HL-60 (cell line): ENCODE measurements at regions not wholly inside any gene's neighbourhood (a gene's known extent, or its start where the extent isn't known, plus 50 kb on each side); places are given as distances from the start of the nearest gene placed in this dataset.

ENCODE experiments used
- DNase-seq, 2 experiments: peaks; one replicate each; pipeline ENCODE4 v3.0.0-alpha.2; 2010 to 2020; ENCODE audit warnings: low read depth in 1 of 2, low spot score in 1 of 2
- H3K27ac ChIP-seq: fragments of 250-450 bp; sonication (Bioruptor Pico); replicated peaks from 2 replicates; pipeline ENCODE4 v1.5.1; 2020; ENCODE audit warnings: mild to moderate bottlenecking, moderate library complexity
- H3K27me3 ChIP-seq: fragments of 250-450 bp; sonication (Bioruptor Pico); 2 replicates; pipeline ENCODE4 v1.5.1; 2021; ENCODE audit warnings: mild to moderate bottlenecking, moderate library complexity; ENCODE audit not compliant: insufficient read depth, poor library complexity, severe bottlenecking
- H3K4me3 ChIP-seq: replicated peaks from 2 replicates; pipeline ENCODE4 v1.5.1; 2011; ENCODE audit warnings: mild to moderate bottlenecking, control low read depth, low read length; ENCODE audit not compliant: insufficient read depth
- GABPA ChIP-seq: IDR thresholded peaks from 2 replicates; pipeline ENCODE4 v1.6.1; 2012; ENCODE audit warnings: low read depth
- POLR2AphosphoS5 ChIP-seq: IDR thresholded peaks from 2 replicates; pipeline ENCODE4 v1.6.1; 2012; ENCODE audit warnings: low read depth
- REST ChIP-seq: IDR thresholded peaks from 2 replicates; pipeline ENCODE4 v1.6.1; 2012; ENCODE audit warnings: low read depth; ENCODE audit not compliant: insufficient replicate concordance
- SPI1 ChIP-seq: IDR thresholded peaks from 2 replicates; pipeline ENCODE4 v1.6.1; 2012; ENCODE audit warnings: low read depth, mild to moderate bottlenecking, borderline replicate concordance
- TF ChIP-seq, protein P1 (sequence below): IDR thresholded peaks from one replicate; pipeline ENCODE4 v1.5.1; 2011; ENCODE audit warnings: low read length, control low read depth, inconsistent platforms; ENCODE audit not compliant: insufficient read depth

GRCh38 chr5:63032343-63032742 lies 453.7 kb downstream of the LRRC70 start:
- Histone ChIP-seq H3K27me3 (no peaks in the 10 kb centered on the region), H3K27ac (no peak overlapping the region), H3K4me3 (no peak overlapping the region)
- no peak for DNase-seq
- no peak for TF ChIP-seq GABPA
- no peak for TF ChIP-seq SPI1
- TF ChIP-seq POLR2AphosphoS5: no peak
- no peak for TF ChIP-seq REST
- TF ChIP-seq, protein P1, sequence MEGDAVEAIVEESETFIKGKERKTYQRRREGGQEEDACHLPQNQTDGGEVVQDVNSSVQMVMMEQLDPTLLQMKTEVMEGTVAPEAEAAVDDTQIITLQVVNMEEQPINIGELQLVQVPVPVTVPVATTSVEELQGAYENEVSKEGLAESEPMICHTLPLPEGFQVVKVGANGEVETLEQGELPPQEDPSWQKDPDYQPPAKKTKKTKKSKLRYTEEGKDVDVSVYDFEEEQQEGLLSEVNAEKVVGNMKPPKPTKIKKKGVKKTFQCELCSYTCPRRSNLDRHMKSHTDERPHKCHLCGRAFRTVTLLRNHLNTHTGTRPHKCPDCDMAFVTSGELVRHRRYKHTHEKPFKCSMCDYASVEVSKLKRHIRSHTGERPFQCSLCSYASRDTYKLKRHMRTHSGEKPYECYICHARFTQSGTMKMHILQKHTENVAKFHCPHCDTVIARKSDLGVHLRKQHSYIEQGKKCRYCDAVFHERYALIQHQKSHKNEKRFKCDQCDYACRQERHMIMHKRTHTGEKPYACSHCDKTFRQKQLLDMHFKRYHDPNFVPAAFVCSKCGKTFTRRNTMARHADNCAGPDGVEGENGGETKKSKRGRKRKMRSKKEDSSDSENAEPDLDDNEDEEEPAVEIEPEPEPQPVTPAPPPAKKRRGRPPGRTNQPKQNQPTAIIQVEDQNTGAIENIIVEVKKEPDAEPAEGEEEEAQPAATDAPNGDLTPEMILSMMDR: no peak

- Histone ChIP-seq H3K27ac (no peak overlapping the region), H3K4me3 (no peak overlapping the region), H3K27me3 (no peaks in the 10 kb centered on the region)
- TF ChIP-seq POLR2AphosphoS5: no peak
- no peak for TF ChIP-seq SPI1
- TF ChIP-seq, protein P1: no peak
- TF ChIP-seq REST: no peak
- TF ChIP-seq GABPA: no peak
- DNase-seq: no peak
These were observed 451.3 kb downstream of the LRRC70 start for GRCh38 chr5:63029891-63030290.

- Histone ChIP-seq H3K27ac (no peak overlapping the region), H3K27me3 (no peaks in the 10 kb centered on the region), H3K4me3 (no peak overlapping the region)
- TF ChIP-seq, protein P1: no peak
- TF ChIP-seq REST (no peak), GABPA (no peak), POLR2AphosphoS5 (no peak), SPI1 (no peak)
- no peak for DNase-seq
These were observed 447.1 kb downstream of the LRRC70 start for GRCh38 chr5:63025679-63026078.
